ENCODE measurements at regions not wholly inside any gene's neighbourhood (a gene's known extent, or its start where the extent isn't known, plus 50 kb on each side); places are given as distances from the start of the nearest gene placed in this dataset.

- TF ChIP-seq EZH2 (IDR thresholded peaks at IDR 0.05; ENCODE audit: low read depth, low read length, severe bottlenecking) (no peak), ZNF274 (IDR thresholded peaks at IDR 0.05; ENCODE audit: borderline replicate concordance, extremely low read depth, low read length) (no peak), BRCA1 (IDR thresholded peaks at IDR 0.05; ENCODE audit: low read depth, low read length) (no peak), RFX5 (IDR thresholded peaks at IDR 0.05; ENCODE audit: borderline replicate concordance, low read depth, low read length) (no peak), EP300 (IDR thresholded peaks at IDR 0.05; ENCODE audit: borderline replicate concordance in 1 of 2, low read depth in 2 of 2, low read length in 2 of 2) (no peak), CTCF (IDR thresholded peaks at IDR 0.05; ENCODE audit: control extremely low read depth in 1 of 3, insufficient read depth in 1 of 3, low read depth in 1 of 3, low read length in 3 of 3) (no peak)
Measured at GRCh38 chr2:116987447-116987846, 827.0 kb upstream of the DDX18 start.
